NCI-H1694 (cell line): ENCODE measurements at regions not wholly inside any gene's neighbourhood (a gene's known extent, or its start where the extent isn't known, plus 50 kb on each side); places are given as distances from the start of the nearest gene placed in this dataset.
A peak's percentile ranks its signal among the peaks of the same experiment; 100 is the strongest.
"Not testable (repeated sequence)": the region's sequence is repeated elsewhere in the genome, so short reads cannot be mapped to it uniquely, and the experiment has no call there.

Experiments used
- DNase-seq: peaks from one replicate; lab custom pipeline; 2025; lab: John Stamatoyannopoulos, UW

- no peak for DNase-seq
Measured at GRCh38 chr2:190742431-190742830, 93.5 kb downstream of the NAB1 start.

- no peak for DNase-seq
Measured at GRCh38 chr2:190744041-190744440, 95.2 kb downstream of the NAB1 start.

- DNase-seq = no peak
Measured at GRCh38 chr2:190746971-190747761, 98.3 kb downstream of the NAB1 start.

GRCh38 chr2:190748966-190749365 lies 100.1 kb downstream of the NAB1 start:
- DNase-seq = no peak

- DNase-seq = no peak
Measured at GRCh38 chr2:190755772-190756415, 107.0 kb downstream of the NAB1 start.

- no peak for DNase-seq
Measured at GRCh38 chr2:190759749-190760213, 110.9 kb downstream of the NAB1 start.

- not testable (repeated sequence) for DNase-seq
Measured at GRCh38 chr2:190760353-190761150, 111.7 kb downstream of the NAB1 start.

GRCh38 chr2:190761216-190761615 lies 112.3 kb downstream of the NAB1 start:
- not testable (repeated sequence) for DNase-seq

GRCh38 chr2:190762566-190762965 lies 113.7 kb downstream of the NAB1 start:
- DNase-seq = no peak

GRCh38 chr2:190763100-190763499 lies 114.2 kb downstream of the NAB1 start:
- no peak for DNase-seq

GRCh38 chr2:190763901-190764514 lies 115.1 kb downstream of the NAB1 start:
- no peak for DNase-seq

GRCh38 chr2:190765386-190766173 lies 115.0 kb upstream of the GLS start:
- no peak for DNase-seq

- DNase-seq = no peak
Measured at GRCh38 chr2:190766174-190766572, 114.4 kb upstream of the GLS start.

- DNase-seq = no peak
Measured at GRCh38 chr2:190766595-190766994, 114.0 kb upstream of the GLS start.

- DNase-seq = no peak
Measured at GRCh38 chr2:190767821-190768220, 112.8 kb upstream of the GLS start.

- DNase-seq = no peak
Measured at GRCh38 chr2:190769258-190769657, 111.4 kb upstream of the GLS start.

GRCh38 chr2:190771726-190772125 lies 108.9 kb upstream of the GLS start:
- DNase-seq = no peak

- DNase-seq = no peak
Measured at GRCh38 chr2:190780594-190780993, 100.0 kb upstream of the GLS start.

GRCh38 chr2:190781604-190782198 lies 98.9 kb upstream of the GLS start:
- peak; percentile 38 for DNase-seq

- no peak for DNase-seq
Measured at GRCh38 chr2:190782264-190782663, 98.4 kb upstream of the GLS start.
